IgD-negative memory B cell (primary cell): ENCODE measurements at regions not wholly inside any gene's neighbourhood (a gene's known extent, or its start where the extent isn't known, plus 50 kb on each side); places are given as distances from the start of the nearest gene placed in this dataset.

Experiments used
- H3K27ac Mint-ChIP-seq, 3 donors: one replicate each; pipeline ENCODE4 v1.8.0; 2020 to 2022; ENCODE audit warnings: mild to moderate bottlenecking in 3 of 3, mixed read lengths in 3 of 3, moderate library complexity in 1 of 3
- H3K27me3 Mint-ChIP-seq: one replicate; pipeline ENCODE4 v1.8.0; 2021; ENCODE audit warnings: mixed read lengths
- H3K36me3 Mint-ChIP-seq: one replicate; pipeline ENCODE4 v1.8.0; 2020; ENCODE audit warnings: mild to moderate bottlenecking, mixed read lengths
- H3K4me1 Mint-ChIP-seq, 3 donors: one replicate each; pipeline ENCODE4 v1.8.0; 2020 to 2022; ENCODE audit warnings: mixed read lengths in 3 of 3, mild to moderate bottlenecking in 1 of 3
- H3K4me3 Mint-ChIP-seq, 4 donors: one replicate each; pipeline ENCODE4 v1.8.0; 2020 to 2022; ENCODE audit warnings: mild to moderate bottlenecking in 4 of 4, mixed read lengths in 4 of 4, moderate library complexity in 3 of 4
- H3K9me3 Mint-ChIP-seq, 3 donors: one replicate each; pipeline ENCODE4 v1.8.0; 2020 to 2021; ENCODE audit warnings: mixed read lengths in 3 of 3, mild to moderate bottlenecking in 1 of 3

- H3K4me3 Mint-ChIP-seq = no peak overlapping the region
- no peaks in the 10 kb centered on the region for H3K36me3 Mint-ChIP-seq
- no peak overlapping the region for H3K27ac Mint-ChIP-seq
- no peaks in the 10 kb centered on the region for H3K4me1 Mint-ChIP-seq
- H3K27me3 Mint-ChIP-seq = no peaks in the 10 kb centered on the region
- peaks cover 0 to 15% (median 3%) of the 10 kb centered on the region in 3 donors for H3K9me3 Mint-ChIP-seq
Observed at GRCh38 chr15:87145696-87146095, 1066.0 kb downstream of the AGBL1 start.

GRCh38 chr15:87144775-87145174, 1065.1 kb downstream of the AGBL1 start:
- Mint-ChIP-seq H3K4me1 (no peaks in the 10 kb centered on the region), H3K4me3 (no peak overlapping the region), H3K36me3 (no peaks in the 10 kb centered on the region)

GRCh38 chr15:87142096-87142495, 1062.4 kb downstream of the AGBL1 start:
- Mint-ChIP-seq H3K9me3 (peaks cover 0 to 11% (median 4%) of the 10 kb centered on the region in 3 donors), H3K4me1 (no peaks in the 10 kb centered on the region), H3K4me3 (no peak overlapping the region), H3K27me3 (no peaks in the 10 kb centered on the region), H3K36me3 (no peaks in the 10 kb centered on the region), H3K27ac (no peak overlapping the region)

More at GRCh38 chr15:87144775-87145174, 1065.1 kb downstream of the AGBL1 start:
- peaks cover 0 to 15% (median 4%) of the 10 kb centered on the region in 3 donors for H3K9me3 Mint-ChIP-seq
- no peak overlapping the region for H3K27ac Mint-ChIP-seq
- no peaks in the 10 kb centered on the region for H3K27me3 Mint-ChIP-seq

GRCh38 chr15:87135109-87135508, 1055.4 kb downstream of the AGBL1 start:
- no peak overlapping the region for H3K27ac Mint-ChIP-seq
- no peaks in the 10 kb centered on the region for H3K36me3 Mint-ChIP-seq

GRCh38 chr15:87133704-87134103, 1054.0 kb downstream of the AGBL1 start:
- Mint-ChIP-seq H3K27ac (no peak overlapping the region), H3K4me1 (no peaks in the 10 kb centered on the region), H3K36me3 (no peaks in the 10 kb centered on the region), H3K27me3 (no peaks in the 10 kb centered on the region), H3K9me3 (peaks cover 0 to 10% (median 3%) of the 10 kb centered on the region in 3 donors), H3K4me3 (no peak overlapping the region)

More at GRCh38 chr15:87135109-87135508, 1055.4 kb downstream of the AGBL1 start:
- Mint-ChIP-seq H3K4me3 (no peak overlapping the region), H3K4me1 (no peaks in the 10 kb centered on the region), H3K9me3 (peaks cover 2 to 10% (median 3%) of the 10 kb centered on the region in 3 donors), H3K27me3 (no peaks in the 10 kb centered on the region)

GRCh38 chr15:87131067-87131466, 1051.4 kb downstream of the AGBL1 start:
- Mint-ChIP-seq H3K4me1 (no peaks in the 10 kb centered on the region), H3K36me3 (no peaks in the 10 kb centered on the region), H3K27ac (no peak overlapping the region), H3K27me3 (no peaks in the 10 kb centered on the region), H3K4me3 (no peak overlapping the region), H3K9me3 (peaks cover 0 to 10% (median under 1%) of the 10 kb centered on the region in 3 donors)

GRCh38 chr15:87129916-87130315, 1050.2 kb downstream of the AGBL1 start:
- Mint-ChIP-seq H3K27me3 (no peaks in the 10 kb centered on the region), H3K4me3 (no peak overlapping the region)

GRCh38 chr15:87123676-87124382, 1044.2 kb downstream of the AGBL1 start:
- Mint-ChIP-seq H3K36me3 (no peaks in the 10 kb centered on the region), H3K4me3 (no peak overlapping the region), H3K9me3 (peaks cover 3 to 7% (median 4%) of the 10 kb centered on the region in 3 donors)

More at GRCh38 chr15:87129916-87130315, 1050.2 kb downstream of the AGBL1 start:
- H3K27ac Mint-ChIP-seq = no peak overlapping the region
- H3K4me1 Mint-ChIP-seq = no peaks in the 10 kb centered on the region
- no peaks in the 10 kb centered on the region for H3K36me3 Mint-ChIP-seq
- peaks cover 0 to 14% (median 0%) of the 10 kb centered on the region in 3 donors for H3K9me3 Mint-ChIP-seq

GRCh38 chr15:87121336-87121735, 1041.7 kb downstream of the AGBL1 start:
- Mint-ChIP-seq H3K27ac (no peak overlapping the region), H3K36me3 (no peaks in the 10 kb centered on the region), H3K4me1 (no peaks in the 10 kb centered on the region), H3K9me3 (peaks cover 5 to 7% (median 6%) of the 10 kb centered on the region in 3 donors), H3K27me3 (no peaks in the 10 kb centered on the region), H3K4me3 (no peak overlapping the region)

More at GRCh38 chr15:87123676-87124382, 1044.2 kb downstream of the AGBL1 start:
- Mint-ChIP-seq H3K27ac (no peak overlapping the region), H3K4me1 (no peaks in the 10 kb centered on the region), H3K27me3 (no peaks in the 10 kb centered on the region)

GRCh38 chr15:87120555-87120954, 1040.9 kb downstream of the AGBL1 start:
- H3K27me3 Mint-ChIP-seq = no peaks in the 10 kb centered on the region
- no peaks in the 10 kb centered on the region for H3K4me1 Mint-ChIP-seq
- no peak overlapping the region for H3K4me3 Mint-ChIP-seq
- H3K9me3 Mint-ChIP-seq = peaks cover 3 to 6% (median 5%) of the 10 kb centered on the region in 3 donors
- H3K36me3 Mint-ChIP-seq = no peaks in the 10 kb centered on the region
- no peak overlapping the region for H3K27ac Mint-ChIP-seq

GRCh38 chr15:87118846-87119245, 1039.2 kb downstream of the AGBL1 start:
- H3K27ac Mint-ChIP-seq = no peak overlapping the region
- H3K27me3 Mint-ChIP-seq = no peaks in the 10 kb centered on the region
- peaks cover 3 to 6% (median 5%) of the 10 kb centered on the region in 3 donors for H3K9me3 Mint-ChIP-seq
- no peaks in the 10 kb centered on the region for H3K4me1 Mint-ChIP-seq
- H3K4me3 Mint-ChIP-seq = no peak overlapping the region
- no peaks in the 10 kb centered on the region for H3K36me3 Mint-ChIP-seq

- H3K4me3 Mint-ChIP-seq = no peak overlapping the region
- H3K27ac Mint-ChIP-seq = no peak overlapping the region
- peaks cover 3 to 6% (median 5%) of the 10 kb centered on the region in 3 donors for H3K9me3 Mint-ChIP-seq
- no peaks in the 10 kb centered on the region for H3K4me1 Mint-ChIP-seq
- H3K36me3 Mint-ChIP-seq = no peaks in the 10 kb centered on the region
- no peaks in the 10 kb centered on the region for H3K27me3 Mint-ChIP-seq
Observed at GRCh38 chr15:87118435-87118834, 1038.8 kb downstream of the AGBL1 start.

GRCh38 chr15:87115795-87116194, 1036.1 kb downstream of the AGBL1 start:
- Mint-ChIP-seq H3K27ac (no peak overlapping the region), H3K36me3 (no peaks in the 10 kb centered on the region), H3K27me3 (no peaks in the 10 kb centered on the region)

GRCh38 chr15:87099916-87100315, 1020.2 kb downstream of the AGBL1 start:
- Mint-ChIP-seq H3K27ac (no peak overlapping the region), H3K4me3 (no peak overlapping the region), H3K9me3 (peaks cover 2 to 10% (median 6%) of the 10 kb centered on the region in 3 donors), H3K36me3 (no peaks in the 10 kb centered on the region), H3K27me3 (no peaks in the 10 kb centered on the region), H3K4me1 (no peaks in the 10 kb centered on the region)

More at GRCh38 chr15:87115795-87116194, 1036.1 kb downstream of the AGBL1 start:
- Mint-ChIP-seq H3K4me3 (no peak overlapping the region), H3K4me1 (no peaks in the 10 kb centered on the region), H3K9me3 (peaks cover 2 to 6% (median 3%) of the 10 kb centered on the region in 3 donors)

- Mint-ChIP-seq H3K36me3 (no peaks in the 10 kb centered on the region), H3K27ac (no peak overlapping the region), H3K27me3 (no peaks in the 10 kb centered on the region), H3K9me3 (peaks cover 0 to 4% (median 4%) of the 10 kb centered on the region in 3 donors), H3K4me3 (no peak overlapping the region), H3K4me1 (no peaks in the 10 kb centered on the region)
Observed at GRCh38 chr15:87089551-87089950, 1009.9 kb downstream of the AGBL1 start.

- Mint-ChIP-seq H3K27me3 (no peaks in the 10 kb centered on the region), H3K36me3 (no peaks in the 10 kb centered on the region)
Observed at GRCh38 chr15:87083201-87083600, 1003.5 kb downstream of the AGBL1 start.

More at GRCh38 chr15:87083201-87083600, 1003.5 kb downstream of the AGBL1 start:
- Mint-ChIP-seq H3K9me3 (peaks cover 2 to 5% (median 4%) of the 10 kb centered on the region in 3 donors), H3K27ac (no peak overlapping the region), H3K4me3 (no peak overlapping the region), H3K4me1 (no peaks in the 10 kb centered on the region)
